MCF 10A (cell line): ENCODE measurements at regions not wholly inside any gene's neighbourhood (a gene's known extent, or its start where the extent isn't known, plus 50 kb on each side); places are given as distances from the start of the nearest gene placed in this dataset.

Experiments
- BruUV-seq: library from RNA; stranded (reverse); fragments of 400-500 nt; replicated peaks from 2 replicates; lab custom pipeline; 2021; lab: Mats Ljungman, UMichigan
- CTCF ChIA-PET: fragments of 300-600 bp; sonication (Branson Sonifier 250); formaldehyde crosslinking; extraction: SDS; loops from one replicate; lab custom pipeline; 2021; ENCODE audit warnings: antibody characterized with exemption, inconsistent platforms; lab: Yijun Ruan, JAX
- POLR2A ChIA-PET: fragments of 300-600, 350-650 bp; sonication (Branson Sonifier 250); formaldehyde crosslinking; extraction: SDS; loops from one replicate; lab custom pipeline; 2020; ENCODE audit warnings: antibody characterized with exemption, inconsistent platforms; lab: Yijun Ruan, JAX
- DNase-seq: peaks from one replicate; pipeline ENCODE4 v3.0.0-alpha.2; 2018; ENCODE audit not compliant: unreplicated experiment
- H3K27ac Mint-ChIP-seq: one replicate; pipeline ENCODE4 v1.8.0; 2022; ENCODE audit warnings: mild to moderate bottlenecking, low read depth, mixed read lengths; ENCODE audit not compliant: unreplicated experiment
- H3K27me3 Mint-ChIP-seq: one replicate; pipeline ENCODE4 v1.8.0; 2022; ENCODE audit warnings: mixed read lengths; ENCODE audit not compliant: insufficient read depth, unreplicated experiment
- H3K36me3 Mint-ChIP-seq: one replicate; pipeline ENCODE4 v1.8.0; 2022; ENCODE audit warnings: mild to moderate bottlenecking, moderate library complexity, mixed read lengths; ENCODE audit not compliant: insufficient read depth, unreplicated experiment
- H3K4me1 Mint-ChIP-seq: one replicate; pipeline ENCODE4 v1.8.0; 2022; ENCODE audit warnings: mixed read lengths; ENCODE audit not compliant: insufficient read depth, unreplicated experiment
- H3K4me3 Mint-ChIP-seq: one replicate; pipeline ENCODE4 v1.8.0; 2022; ENCODE audit warnings: mild to moderate bottlenecking, moderate library complexity, mixed read lengths; ENCODE audit not compliant: unreplicated experiment
- H3K9me3 Mint-ChIP-seq: one replicate; pipeline ENCODE4 v1.8.0; 2022; ENCODE audit warnings: mixed read lengths; ENCODE audit not compliant: unreplicated experiment
- CTCF ChIP-seq: fragments of 200-600 bp; IDR thresholded peaks from one replicate; pipeline ENCODE4 v1.8.0; 2022; ENCODE audit warnings: antibody characterized with exemption, mild to moderate bottlenecking; ENCODE audit not compliant: unreplicated experiment
- intact Hi-C: fragments of 100-400 bp; cut with micrococcal nuclease; formaldehyde crosslinking; loops from 2 replicates; pipeline ENCODE4 v1.14.1; 2022

GRCh38 chr15:38782156-38782555, 217.5 kb upstream of the RASGRP1 start:
- ChIA-PET POLR2A (interaction anchor here (0.6 kb wide), 1 partner anchor 189 kb away, joined by 3 read pairs; no protein-coding TSS in a partner anchor), CTCF (no interaction called here)
- no peaks in the 10 kb centered on the region for H3K4me1 Mint-ChIP-seq
- intact Hi-C loops: no loop called here
- H3K36me3 Mint-ChIP-seq: no peaks in the 10 kb centered on the region
- peaks cover 42% of the 10 kb centered on the region for H3K27me3 Mint-ChIP-seq
- no peak overlapping the region for H3K27ac Mint-ChIP-seq
- no peak for TF ChIP-seq CTCF
- BruUV-seq: no TSS peak
- H3K4me3 Mint-ChIP-seq: no peak overlapping the region
- no peak for DNase-seq
- peaks cover 6% of the 10 kb centered on the region for H3K9me3 Mint-ChIP-seq

GRCh38 chr15:38788918-38789317, 224.3 kb upstream of the RASGRP1 start:
- H3K4me3 Mint-ChIP-seq: no peak overlapping the region
- peaks cover 6% of the 10 kb centered on the region for H3K9me3 Mint-ChIP-seq
- H3K36me3 Mint-ChIP-seq: no peaks in the 10 kb centered on the region
- no peak for TF ChIP-seq CTCF
- H3K27ac Mint-ChIP-seq: no peak overlapping the region
- peaks cover 13% of the 10 kb centered on the region for H3K27me3 Mint-ChIP-seq
- POLR2A ChIA-PET: no interaction called here
- no peak for DNase-seq
- BruUV-seq: no TSS peak
- intact Hi-C loops: no loop called here
- H3K4me1 Mint-ChIP-seq: no peaks in the 10 kb centered on the region
- CTCF ChIA-PET: no interaction called here

GRCh38 chr15:38789566-38789965, 225.0 kb upstream of the RASGRP1 start:
- Mint-ChIP-seq H3K4me1 (no peaks in the 10 kb centered on the region), H3K4me3 (no peak overlapping the region), H3K9me3 (peaks cover 6% of the 10 kb centered on the region), H3K36me3 (no peaks in the 10 kb centered on the region), H3K27me3 (peaks cover 19% of the 10 kb centered on the region), H3K27ac (no peak overlapping the region)
- DNase-seq: no peak
- CTCF ChIA-PET: no interaction called here
- no TSS peak for BruUV-seq
- intact Hi-C loops: no loop called here
- POLR2A ChIA-PET: no interaction called here
- TF ChIP-seq CTCF: no peak

GRCh38 chr15:38793206-38793810, 228.7 kb upstream of the RASGRP1 start:
- CTCF ChIA-PET: interaction anchor here (0.9 kb wide), 1 partner anchor 15 kb away, joined by 3 read pairs; no protein-coding TSS in a partner anchor
- no peak for TF ChIP-seq CTCF
- Mint-ChIP-seq H3K27ac (no peak overlapping the region), H3K4me3 (no peak overlapping the region), H3K9me3 (no peaks in the 10 kb centered on the region), H3K4me1 (no peaks in the 10 kb centered on the region), H3K36me3 (no peaks in the 10 kb centered on the region), H3K27me3 (peaks cover 12% of the 10 kb centered on the region)
- DNase-seq: no peak
- intact Hi-C loops: no loop called here
- BruUV-seq: no TSS peak
- POLR2A ChIA-PET: no interaction called here
